ENCODE measurements at regions not wholly inside any gene's neighbourhood (a gene's known extent, or its start where the extent isn't known, plus 50 kb on each side); places are given as distances from the start of the nearest gene placed in this dataset.

DNA sequence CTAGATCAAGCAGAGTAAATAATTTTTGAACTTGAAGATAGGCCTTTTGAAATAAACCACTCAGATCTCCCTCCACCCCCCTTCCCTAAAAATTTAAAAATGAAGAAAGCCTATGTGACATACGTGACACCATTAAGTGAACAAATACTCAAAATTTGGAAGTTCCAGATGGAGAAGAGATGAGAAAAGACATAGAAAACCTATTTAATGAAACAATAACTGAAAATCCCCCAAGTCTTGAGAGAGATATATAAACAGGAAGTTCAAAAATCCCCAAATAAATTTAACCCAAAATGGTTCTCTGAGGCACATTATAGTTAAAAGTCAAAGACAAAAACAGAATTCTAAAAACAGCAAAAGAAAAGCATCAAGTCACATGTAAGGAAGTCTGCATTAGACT is 428.6 kb downstream of the PSAT1 start:
- no peak for DNase-seq (ENCODE audit: low read depth)

- DNase-seq (ENCODE audit: low read depth): no peak
These were observed 448.4 kb downstream of the PSAT1 start for GRCh38 chr9:78745331-78745730.

DNA sequence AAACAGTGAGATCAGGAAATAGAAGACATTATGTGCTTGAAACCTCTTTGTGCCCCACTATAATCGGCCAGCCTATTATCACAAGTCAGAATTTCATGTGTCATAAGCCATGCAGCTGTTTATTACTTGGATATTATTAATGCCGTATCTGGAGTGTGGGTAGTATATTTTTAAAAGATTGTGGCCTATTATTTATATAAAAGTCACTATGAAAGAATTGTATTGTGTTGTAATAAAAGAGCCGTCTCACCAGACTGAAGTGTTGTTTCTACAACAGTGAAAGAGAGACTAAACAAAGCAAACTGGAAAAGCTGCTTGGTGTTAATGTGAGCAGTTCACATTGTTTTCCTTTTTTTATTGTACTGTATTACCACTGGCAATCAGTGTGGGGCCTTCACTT is 449.1 kb downstream of the PSAT1 start:
- no peak for DNase-seq (ENCODE audit: low read depth)

DNA sequence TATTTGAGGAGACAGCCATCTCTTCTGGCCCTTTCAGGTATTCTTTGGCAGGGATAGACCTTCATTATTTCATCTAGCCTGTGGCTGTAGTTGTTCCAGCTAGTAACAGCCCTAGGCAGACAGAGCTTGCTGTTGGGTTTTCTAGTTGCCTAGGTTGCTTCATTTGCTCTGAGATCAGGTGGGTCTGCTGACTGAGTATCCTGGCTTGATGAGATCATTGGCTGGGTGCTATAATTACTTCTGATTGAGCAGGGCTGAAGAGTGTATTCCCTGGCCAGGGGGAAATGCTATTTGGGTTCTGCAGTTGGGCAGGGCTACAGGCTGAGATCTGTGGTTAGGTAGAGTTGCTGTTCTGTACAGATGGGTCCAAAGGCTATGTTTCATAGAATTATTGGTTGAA is 456.1 kb downstream of the PSAT1 start:
- DNase-seq (ENCODE audit: low read depth): no peak

GRCh38 chr9:78756813-78757510 is 460.0 kb downstream of the PSAT1 start:
- DNase-seq (ENCODE audit: low read depth): no peak

- DNase-seq (ENCODE audit: low read depth): no peak
These were observed 466.5 kb downstream of the PSAT1 start for GRCh38 chr9:78763424-78763823.

GRCh38 chr9:78765861-78766260 is 468.9 kb downstream of the PSAT1 start:
- DNase-seq (ENCODE audit: low read depth): no peak

DNA sequence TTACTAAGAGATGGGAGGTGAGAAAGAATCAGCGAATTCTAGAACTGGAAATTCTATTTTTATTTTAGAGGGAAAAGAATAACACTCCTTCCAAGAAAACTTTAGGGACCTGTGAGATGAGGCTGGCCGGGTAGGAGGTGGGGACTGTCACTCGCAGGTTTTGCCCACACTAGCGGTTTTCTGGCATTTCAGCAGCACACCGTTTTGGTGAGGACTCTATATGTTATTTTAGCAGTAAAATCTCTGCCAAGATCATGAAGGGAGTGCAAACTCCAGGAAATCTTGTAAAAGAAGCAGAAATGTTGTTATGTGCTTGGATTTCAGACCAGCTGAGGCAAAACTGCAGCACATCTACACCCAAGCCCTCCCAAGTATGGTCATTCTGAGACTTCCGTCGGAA is 470.6 kb downstream of the PSAT1 start:
- DNase-seq (ENCODE audit: low read depth): no peak

DNA sequence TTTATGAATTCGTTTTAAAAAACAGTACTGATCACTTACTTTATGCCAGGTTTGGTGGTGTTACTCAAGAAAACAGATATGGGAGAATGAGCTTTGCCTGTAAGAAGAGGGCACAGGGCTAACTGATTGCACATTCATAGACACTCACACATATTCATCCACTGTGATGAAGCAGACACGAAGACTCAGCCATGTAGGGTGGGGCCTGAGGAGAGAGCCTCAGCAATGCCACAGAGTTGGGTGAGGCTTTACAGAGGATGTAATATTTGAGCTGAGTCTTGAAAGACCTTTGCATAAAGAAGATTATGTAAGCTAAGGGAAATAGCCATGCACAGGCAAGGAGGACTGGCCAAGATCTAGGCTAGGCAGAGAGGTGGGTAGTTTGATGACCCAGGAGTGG is 472.8 kb downstream of the PSAT1 start:
- DNase-seq (ENCODE audit: low read depth): no peak

- no peak for DNase-seq (ENCODE audit: low read depth)
These were observed 478.3 kb downstream of the PSAT1 start for GRCh38 chr9:78775211-78775610.

DNA sequence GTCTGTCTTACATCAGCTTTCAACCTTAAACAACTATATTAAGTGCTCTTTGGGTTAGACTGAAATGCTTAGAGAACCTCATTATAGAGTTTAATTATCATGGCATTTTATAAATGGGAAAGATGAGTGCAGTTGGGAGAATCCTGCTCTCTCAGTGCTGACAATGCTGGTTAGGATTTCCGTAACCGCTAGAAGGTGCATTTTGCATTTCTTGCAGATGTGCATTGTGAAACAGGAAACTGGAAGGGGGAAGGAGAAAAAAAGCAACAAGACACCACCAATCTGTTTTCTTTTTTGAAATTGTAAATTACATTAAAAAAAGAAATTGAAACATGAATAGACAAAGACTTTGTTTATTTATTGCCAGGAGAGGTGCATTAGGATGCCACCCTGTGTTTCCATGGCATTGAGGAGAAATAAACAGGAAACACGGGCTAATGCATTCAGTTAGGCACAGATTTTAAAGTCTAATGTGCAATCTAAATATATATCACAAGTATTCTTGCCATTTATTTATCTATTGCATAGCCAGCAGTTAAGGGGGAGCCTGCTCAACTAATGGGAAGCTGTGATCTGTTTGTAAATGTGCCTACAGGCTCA is 478.9 kb downstream of the PSAT1 start:
- DNase-seq (ENCODE audit: low read depth): no peak

GRCh38 chr9:78777747-78778146 is 480.8 kb downstream of the PSAT1 start:
- no peak for DNase-seq (ENCODE audit: low read depth)

DNA sequence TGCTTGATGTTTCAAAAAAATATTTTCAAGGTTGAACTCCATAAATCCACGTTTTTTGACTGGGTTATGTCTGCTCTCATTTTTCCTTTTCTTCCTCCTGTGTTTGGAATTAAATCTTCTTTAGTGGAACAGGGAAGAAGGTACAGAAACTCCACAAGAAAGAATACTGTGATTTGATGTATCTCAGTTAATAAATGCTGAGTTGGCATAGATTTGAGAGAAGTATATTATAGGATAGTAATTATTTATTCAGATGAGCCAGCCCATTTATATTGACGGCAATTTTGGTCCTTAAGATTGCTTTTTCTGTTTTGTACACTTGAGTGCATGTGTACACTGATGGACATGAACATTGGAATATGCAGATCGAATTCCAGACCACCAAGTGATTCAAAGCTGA is 481.4 kb downstream of the PSAT1 start:
- DNase-seq (ENCODE audit: low read depth): no peak

DNA sequence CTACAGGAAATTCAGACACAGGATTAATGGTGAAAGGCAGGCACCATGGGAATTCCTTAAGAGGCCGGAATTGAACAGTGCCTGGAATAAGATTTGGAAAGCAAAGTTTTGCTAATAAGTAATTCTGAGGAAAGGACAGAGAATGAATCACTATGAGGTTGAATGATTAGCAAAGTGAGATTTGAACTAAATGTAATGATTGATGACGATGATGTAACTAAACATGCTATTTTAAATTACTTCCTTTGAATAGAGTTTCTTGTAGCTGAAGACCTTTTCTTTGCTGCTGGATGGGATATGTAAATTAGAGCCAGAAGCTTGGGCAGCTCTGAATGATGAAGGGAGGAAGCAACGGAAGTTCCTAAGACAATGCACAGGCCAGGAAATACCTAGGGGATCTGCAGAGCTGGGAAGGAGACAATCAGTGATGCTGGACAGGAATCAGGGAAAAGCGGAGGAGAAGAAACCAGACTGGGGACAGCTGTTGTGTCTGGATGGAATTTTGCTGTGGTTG is 482.0 kb downstream of the PSAT1 start:
- no peak for DNase-seq (ENCODE audit: low read depth)

DNA sequence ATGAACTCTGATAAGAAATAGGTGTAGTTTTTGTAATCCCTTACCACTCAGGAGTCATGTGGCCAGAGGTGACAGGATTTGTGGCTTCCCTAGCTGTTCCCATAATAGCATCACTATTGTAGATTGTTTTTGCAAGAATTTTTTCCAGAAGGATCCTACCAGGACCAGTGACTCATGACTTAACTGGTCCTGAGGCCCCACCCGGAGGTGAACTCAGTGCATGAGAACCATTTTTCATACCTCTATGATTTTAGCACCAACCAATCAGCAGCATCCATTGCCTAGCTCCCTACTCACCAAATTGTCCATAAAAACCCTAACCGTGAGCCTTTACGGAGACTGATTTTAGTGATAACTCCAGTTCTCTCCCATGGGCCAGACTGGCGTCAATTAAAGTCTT is 484.8 kb downstream of the PSAT1 start:
- DNase-seq (ENCODE audit: low read depth): no peak

- no peak for DNase-seq (ENCODE audit: low read depth)
These were observed 485.3 kb downstream of the PSAT1 start for GRCh38 chr9:78782234-78782633.

DNA sequence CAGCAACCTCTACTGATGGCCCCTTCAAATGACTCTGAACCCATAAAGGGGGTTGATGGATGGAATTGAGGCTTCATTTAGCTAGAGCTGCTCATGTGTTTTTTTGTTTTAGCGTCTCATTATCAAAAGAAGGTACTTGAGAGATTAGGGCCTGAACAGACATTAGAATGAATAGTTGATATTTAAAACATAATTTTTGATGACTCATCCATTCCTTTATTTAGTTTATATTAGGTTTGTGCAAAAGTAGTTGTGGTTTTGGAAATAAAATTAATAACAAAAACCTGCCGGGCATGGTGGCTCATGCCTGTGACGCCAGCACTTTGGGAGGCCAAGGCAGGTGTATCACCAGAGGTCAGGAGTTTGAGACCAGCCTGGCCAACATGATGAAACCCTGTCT is 485.9 kb downstream of the PSAT1 start:
- DNase-seq (ENCODE audit: low read depth): no peak

GRCh38 chr9:78783743-78784142 is 486.8 kb downstream of the PSAT1 start:
- no peak for DNase-seq (ENCODE audit: low read depth)

GRCh38 chr9:78786794-78787193 is 489.9 kb downstream of the PSAT1 start:
- DNase-seq (ENCODE audit: low read depth): no peak

- no peak for DNase-seq (ENCODE audit: low read depth)
These were observed 491.2 kb downstream of the PSAT1 start for GRCh38 chr9:78788101-78788500.

DNA sequence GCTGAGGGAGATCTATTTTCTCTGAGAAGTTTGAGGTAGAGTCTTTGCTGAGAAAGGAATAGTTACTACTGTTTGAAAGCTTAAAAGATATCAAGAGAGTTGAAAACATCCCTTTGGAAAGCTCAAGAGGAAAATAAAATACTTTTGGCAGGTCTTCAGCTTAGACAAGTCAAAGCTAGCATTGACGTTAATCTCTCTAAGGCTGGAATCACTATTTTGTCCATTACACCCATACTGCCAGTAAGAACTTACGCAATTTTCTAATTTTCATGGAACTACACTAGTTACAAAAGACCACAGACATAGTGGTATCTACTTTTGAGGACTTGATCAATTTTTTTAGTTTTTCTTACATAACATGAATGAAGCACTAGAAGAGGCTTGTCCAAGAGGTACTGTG is 494.9 kb downstream of the PSAT1 start:
- no peak for DNase-seq (ENCODE audit: low read depth)

DNA sequence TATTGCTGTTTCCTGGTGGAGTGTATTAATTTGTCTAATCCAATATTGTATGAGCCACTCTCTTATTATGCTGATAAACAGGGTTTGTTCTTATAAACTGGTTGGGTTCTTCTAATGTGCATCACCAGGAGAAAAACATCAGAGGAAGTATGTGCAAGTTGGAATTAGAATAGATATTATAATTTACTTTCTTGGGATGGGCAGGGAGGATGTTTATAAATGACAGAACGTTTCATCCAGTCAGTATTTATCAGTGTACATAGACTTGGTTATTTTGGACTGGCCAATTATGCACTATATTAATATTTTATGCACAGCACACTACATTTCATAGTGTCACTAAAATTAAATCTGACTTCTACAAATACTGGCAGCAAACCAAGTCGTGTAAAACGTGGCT is 495.8 kb downstream of the PSAT1 start:
- DNase-seq (ENCODE audit: low read depth): no peak

- DNase-seq (ENCODE audit: low read depth): no peak
These were observed 508.8 kb downstream of the PSAT1 start for GRCh38 chr9:78805771-78806170.
